ENCODE measurements at regions not wholly inside any gene's neighbourhood (a gene's known extent, or its start where the extent isn't known, plus 50 kb on each side); places are given as distances from the start of the nearest gene placed in this dataset.
"Not testable (repeated sequence)": the region's sequence is repeated elsewhere in the genome, so short reads cannot be mapped to it uniquely, and the experiment has no call there.

DNA sequence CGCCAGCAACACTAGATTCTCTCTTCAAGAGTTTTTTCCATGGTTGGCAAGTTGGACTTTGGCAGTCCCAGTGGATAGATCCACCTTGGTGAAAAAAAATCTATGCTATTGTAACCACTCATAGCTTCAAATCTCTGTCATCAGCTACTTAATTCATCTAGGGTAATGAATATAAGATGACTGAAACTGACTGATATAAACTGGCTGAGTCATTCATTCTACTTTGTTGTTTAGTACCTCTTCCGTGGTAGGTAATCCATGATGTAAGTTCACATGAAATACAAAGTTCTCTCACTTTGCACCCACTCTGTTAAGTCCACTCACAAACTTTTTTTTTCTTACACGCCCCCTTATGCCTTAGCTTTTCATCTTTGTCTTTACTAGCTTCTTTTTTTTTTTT lies 1381.5 kb downstream of the SLITRK5 start:
- no peak for DNase-seq (ENCODE audit: low read depth)

DNA sequence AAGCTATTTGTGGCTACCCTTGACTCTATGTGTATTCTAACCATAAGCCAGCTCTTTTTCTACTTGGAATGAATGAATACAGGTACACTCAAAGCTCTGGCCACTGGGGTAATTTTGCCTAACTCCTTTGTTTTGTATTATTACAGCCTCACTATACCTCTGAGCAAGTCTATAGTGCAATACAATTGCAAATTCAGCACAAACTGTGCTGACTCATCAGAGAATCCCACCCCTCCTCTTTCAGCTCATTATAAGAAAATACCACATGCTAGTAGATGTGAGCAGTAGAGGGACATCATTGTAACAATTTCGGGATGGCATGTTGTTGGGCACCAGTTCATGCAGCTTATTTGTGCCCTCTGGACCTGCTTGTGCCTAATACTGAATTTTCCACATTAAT lies 1382.2 kb downstream of the SLITRK5 start:
- DNase-seq (ENCODE audit: low read depth), result no peak

DNA sequence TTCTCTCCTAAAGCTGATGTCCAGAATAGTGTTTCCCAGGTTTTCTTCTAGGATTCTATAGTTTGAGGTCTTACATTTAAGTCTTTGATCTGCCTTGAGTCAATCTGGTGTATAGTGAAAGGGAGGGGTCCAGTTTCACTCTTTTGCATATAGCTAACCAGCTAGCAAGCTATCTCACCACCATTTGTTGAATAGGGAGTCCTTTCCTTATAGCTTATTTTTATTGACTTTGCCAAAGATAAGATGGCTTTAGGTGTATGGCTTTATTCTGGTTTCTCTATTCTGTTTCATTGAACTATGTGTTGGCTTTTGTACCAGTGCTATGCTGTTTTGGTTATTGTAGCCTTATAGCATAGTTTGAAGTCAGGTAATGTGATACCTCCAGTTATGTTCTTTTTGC lies 1386.1 kb downstream of the SLITRK5 start:
- DNase-seq (ENCODE audit: low read depth), result no peak

DNA sequence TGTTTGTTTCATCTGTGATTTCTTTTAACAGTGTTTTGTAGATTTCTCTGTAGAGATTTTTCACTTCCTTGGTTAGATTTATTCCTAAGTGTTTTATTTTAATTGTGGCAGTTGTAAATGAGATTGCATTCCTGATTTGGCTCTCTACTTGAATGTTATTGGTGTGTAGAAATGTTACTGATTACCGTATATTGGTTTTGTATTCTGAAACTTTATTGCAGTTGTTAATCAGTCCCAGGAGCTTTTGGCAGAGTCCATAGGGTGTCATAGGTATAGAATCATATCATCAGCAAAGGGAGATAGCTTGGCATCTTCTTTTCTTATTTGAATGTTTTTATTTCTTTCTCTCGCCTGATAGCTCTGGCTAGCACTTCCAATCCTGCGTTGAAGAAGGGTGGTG lies 1386.7 kb downstream of the SLITRK5 start:
- DNase-seq (ENCODE audit: low read depth), result no peak

DNA sequence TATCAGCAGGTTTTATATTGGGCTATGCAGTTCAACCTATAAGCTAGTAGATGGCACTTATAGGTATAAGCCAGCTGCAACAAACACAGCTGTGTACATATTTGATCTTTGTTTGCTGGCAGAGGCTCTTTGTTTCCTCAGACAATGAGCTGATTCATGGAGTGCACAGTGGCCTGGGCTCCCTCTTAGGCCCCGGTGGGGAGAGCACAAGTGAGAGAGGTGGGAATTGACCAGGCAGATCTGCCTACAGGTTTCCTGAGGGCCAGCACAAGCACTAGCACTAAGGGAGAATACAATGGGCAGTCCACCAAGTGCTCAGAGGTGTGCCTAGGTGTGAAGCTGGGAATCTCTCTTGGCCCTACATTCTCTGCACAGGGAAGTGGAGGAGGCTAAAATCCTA lies 1390.7 kb downstream of the SLITRK5 start:
- no peak for DNase-seq (ENCODE audit: low read depth)

DNA sequence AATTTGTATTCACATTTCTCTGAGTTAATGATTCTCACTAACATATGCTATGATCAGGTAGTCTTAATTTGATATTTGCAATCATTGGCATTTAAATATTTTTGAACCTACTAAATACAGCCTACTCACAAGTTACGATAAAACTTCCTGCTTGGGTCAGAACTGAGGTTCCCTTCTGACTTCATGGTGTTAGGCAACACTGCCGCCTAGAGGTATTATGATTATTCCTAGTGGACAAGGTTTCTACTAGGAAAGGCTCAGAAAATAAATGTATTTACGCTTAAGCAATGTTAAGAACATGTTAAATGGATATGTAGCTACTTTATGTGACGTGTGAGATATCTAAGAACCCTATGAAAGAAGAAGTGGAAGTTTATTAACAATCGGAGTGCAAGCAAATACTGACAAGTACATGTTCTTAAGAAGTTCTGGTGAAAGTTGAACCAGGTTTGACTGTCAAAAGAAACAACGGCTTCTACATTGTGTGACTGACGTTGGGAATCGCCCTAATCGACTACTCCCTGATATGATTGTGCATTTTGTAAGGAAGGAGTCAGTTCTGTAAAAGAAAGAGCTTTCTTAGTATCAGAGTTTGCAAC lies 1395.8 kb downstream of the SLITRK5 start:
- DNase-seq (ENCODE audit: low read depth), result peak; percentile 77

DNA sequence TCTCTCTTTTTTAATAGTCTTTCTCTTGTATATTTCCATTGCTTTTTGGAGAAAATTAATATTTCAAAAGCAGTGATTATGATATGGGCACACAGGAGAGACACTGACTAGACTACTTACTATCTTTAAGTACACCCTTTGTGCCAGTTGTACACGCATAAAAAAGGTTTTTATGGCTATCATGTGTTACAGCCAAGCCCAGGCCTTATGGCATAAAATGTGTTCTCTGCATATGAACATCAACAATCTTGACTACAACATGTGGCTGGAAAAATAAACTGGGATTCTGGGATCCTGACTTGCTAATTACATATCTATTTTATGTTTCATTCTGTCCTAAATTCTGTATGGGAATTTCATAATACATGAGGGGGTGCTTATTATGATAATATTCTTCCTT lies 1401.8 kb downstream of the SLITRK5 start:
- no peak for DNase-seq (ENCODE audit: low read depth)

DNA sequence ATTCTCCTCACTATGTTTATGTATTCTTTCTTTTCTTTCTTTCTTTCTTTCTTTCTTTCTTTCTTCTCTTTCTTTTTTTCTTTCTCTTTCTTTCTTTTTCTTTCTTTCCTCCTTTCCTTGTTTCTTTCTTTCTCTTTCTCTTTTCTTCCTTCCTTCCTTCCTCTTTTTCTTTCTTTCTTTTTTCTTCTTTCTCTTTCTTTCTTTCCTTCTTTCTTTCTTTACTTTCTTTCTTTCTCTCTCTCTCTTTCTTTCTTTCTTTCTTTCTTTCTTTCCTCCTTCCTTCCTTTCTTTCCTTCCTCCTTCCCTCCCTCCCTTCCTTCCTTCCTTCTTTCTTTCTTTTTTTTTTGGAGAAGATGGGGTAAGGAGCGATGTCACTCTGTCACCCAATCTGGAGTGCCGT lies 1405.5 kb downstream of the SLITRK5 start:
- no peak for DNase-seq (ENCODE audit: low read depth)

DNA sequence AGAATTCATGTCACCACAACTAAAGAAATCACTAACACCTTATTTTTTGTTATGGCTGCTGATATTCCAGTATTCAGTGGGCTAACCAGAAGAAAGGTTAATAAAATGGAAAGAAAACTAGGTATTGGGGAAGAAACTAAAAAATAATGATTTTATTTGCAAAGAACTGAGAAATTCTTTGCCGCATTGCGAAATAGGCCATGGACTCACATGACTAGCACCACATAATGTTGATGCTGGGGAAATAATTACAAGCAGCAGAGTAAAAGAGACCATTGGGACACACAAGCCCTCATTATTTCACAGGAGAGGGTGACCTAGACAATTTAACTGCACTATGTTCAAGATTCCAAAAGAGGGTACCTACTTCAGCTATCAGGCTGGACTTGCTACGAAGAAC lies 1411.5 kb downstream of the SLITRK5 start:
- DNase-seq (ENCODE audit: low read depth), result no peak

DNA sequence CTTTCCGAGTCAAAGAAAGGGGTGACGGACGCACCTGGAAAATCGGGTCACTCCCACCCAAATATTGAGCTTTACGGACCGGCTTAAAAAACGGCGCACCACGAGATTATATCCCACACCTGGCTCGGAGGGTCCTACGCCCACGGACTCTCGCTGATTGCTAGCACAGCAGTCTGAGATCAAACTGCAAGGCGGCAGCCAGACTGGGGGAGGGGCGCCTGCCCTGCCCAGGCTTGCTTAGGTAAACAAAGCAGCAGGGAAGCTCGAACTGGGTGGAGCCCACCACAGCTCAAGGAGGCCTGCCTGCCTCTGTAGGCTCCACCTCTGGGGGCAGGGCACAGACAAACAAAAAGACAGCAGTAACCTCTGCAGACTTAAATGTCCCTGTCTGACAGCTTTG lies 1416.9 kb downstream of the SLITRK5 start:
- not testable (repeated sequence) for DNase-seq (ENCODE audit: low read depth)

DNA sequence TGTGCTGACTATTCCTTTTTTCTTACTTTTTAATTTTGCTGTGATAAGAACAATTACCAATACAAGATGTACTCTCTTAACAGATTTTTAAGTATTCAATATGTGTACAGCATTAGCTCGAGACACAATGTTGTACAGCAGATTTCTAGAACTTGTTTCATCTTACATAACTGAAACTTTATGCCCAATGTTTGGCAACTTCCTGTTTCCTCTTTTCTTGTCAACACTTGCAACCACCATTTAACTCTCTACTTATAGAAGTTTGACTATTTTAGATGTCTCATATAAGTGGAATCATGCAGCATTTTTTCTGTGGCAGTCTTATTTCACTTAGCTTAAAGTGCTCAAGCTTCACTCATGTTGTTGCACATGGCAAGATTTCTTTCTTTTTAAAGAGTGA lies 1426.8 kb downstream of the SLITRK5 start:
- no peak for DNase-seq (ENCODE audit: low read depth)

DNA sequence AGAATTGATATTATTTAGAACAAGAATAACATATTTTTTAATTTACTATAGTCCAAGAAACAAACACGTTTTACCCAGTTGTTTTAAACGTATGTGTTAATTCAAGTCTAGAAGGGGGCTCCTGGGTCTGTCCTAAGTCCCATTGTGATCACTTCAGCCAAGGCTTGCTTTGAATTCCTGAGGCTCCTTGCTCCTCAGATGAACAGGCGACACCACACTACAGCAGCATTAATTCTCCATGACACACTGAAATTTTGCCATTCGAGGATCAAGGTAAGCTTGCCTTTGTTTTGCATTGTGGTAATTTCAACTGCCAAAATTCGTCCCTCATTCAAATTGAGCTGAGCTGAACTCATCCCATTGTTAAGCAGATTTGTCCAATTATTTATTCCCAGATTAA lies 1442.6 kb downstream of the SLITRK5 start:
- DNase-seq (ENCODE audit: low read depth), result no peak

DNA sequence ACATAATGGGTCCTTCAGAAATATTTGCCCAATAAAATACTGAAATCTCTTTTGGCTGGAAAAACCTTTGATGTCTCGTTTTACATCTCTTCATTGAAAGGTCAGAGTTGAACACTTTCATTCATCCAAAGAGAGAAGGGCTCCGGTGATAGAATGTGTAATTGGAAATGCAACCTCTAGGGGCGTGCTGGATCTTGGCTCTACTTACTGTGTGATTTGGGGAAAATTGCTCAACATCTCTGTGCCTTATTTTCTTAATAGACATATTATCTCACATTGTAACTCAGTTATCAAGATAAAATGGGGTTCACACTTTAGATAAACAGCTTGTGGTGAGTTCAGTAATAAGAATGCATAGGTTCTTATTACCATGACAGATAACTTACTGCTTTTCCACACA lies 1444.1 kb downstream of the SLITRK5 start:
- no peak for DNase-seq (ENCODE audit: low read depth)

DNA sequence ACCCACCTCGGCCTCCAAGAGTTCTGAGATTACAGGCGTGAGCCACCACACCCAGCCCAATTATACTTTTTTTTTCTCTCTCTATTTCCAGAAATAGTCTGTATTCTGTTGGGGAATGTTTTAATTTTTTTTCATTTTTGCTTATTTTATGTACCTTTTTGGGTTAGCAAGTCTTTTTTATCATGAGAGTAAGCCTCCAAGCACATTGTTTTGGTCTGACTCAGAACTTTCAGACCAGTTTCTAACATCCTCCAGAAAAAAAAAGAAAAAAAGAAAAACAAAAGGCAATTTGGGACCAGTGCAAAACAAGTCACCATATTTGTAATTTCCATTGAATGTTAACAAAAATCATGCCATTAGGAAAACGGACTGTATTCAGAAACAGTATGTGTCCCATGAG lies 1465.5 kb downstream of the SLITRK5 start:
- peak; percentile 50 for DNase-seq (ENCODE audit: low read depth)

DNA sequence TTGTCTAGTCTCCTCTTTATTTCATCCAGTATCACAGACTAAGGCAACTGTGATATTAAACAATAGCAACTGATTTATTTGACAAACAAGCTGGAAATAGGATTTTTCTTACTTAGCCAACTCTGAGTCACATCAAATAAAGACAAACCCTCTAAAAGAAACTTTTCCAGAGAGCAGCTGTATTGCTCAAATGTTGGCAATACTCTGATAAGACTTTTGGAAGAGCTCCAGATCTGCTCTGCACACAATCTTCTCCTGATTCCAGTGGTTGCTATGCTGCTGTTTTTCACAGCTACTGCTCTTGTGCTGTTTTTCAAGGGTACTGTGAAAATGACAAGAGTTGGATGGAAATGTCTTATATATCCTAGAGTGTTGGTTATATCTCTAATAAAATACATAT lies 1479.2 kb downstream of the SLITRK5 start:
- DNase-seq (ENCODE audit: low read depth), result no peak

DNA sequence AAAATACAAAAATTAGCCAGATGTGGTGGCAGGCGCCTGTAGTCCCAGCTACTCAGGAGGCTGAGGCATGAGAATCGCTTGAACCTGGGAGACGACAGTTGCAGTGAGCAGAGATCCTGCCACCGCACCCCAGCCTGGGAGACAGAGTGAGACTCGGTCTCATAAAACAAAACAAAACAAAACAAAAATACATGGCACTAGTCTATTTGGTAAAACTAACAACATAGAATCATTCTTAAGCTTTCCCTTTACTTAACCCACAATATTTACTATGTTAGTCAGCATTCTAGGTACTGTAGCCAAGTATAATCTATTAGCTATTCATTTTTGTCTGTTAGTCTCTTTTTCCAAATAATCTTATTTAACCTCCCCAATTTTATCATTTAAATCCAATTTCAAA lies 1482.8 kb downstream of the SLITRK5 start:
- peak; percentile 16 for DNase-seq (ENCODE audit: low read depth)

DNA sequence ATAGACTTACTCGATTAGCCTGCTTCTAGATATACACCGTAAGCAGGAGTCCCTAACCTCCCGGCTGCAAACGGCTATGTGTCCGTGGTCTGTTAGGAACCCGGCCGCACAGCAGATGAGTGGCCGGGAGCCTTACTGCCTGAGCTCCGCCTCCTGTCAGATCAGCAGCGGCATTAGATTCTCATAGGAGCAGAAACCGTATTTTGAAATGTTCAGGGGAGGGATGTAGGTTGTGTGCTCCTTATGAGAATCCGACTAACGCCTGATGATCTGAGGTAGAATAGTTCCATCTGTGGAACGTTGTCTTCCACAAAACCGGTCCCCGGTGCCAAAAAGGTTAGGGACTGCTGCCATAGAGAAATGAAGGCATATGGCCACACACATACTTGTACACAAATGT lies 1491.9 kb downstream of the SLITRK5 start:
- no peak for DNase-seq (ENCODE audit: low read depth)

DNA sequence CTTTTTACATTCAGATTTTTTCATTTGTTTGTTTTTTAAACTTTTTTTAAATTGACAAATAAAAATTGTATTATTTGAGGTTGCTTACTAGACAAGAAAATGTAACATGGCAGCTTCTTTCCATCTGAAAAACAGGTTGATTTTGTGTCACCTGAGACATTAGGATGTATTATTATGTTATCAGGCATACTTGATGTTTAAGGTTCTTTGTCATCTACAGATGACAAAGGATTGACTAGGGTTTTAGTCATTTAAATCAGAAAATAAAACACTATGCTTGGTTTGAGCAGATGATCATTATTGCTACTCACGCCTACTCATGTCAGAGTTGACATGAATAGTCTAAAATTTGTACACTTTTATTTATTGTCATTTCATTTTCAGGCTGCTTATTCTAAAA lies 1494.5 kb downstream of the SLITRK5 start:
- no peak for DNase-seq (ENCODE audit: low read depth)

DNA sequence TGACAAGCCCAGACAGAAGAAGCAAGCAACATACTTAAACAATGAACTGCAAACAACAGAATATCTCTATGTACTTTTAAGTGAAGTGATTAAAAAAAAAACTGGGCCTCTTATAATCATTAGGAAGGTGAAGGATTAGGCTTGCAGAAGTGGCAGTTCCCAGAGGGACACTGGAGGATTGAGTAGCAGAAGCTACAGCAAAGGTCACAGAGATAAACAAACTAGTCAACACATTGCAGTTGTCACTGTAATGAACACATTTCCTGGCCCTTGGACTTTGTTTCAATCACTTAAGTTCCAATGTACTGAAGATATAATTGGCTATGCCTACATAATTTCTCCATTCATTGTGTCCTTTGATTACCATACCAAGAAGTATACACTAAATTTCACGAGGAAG lies 1498.8 kb downstream of the SLITRK5 start:
- no peak for DNase-seq (ENCODE audit: low read depth)

DNA sequence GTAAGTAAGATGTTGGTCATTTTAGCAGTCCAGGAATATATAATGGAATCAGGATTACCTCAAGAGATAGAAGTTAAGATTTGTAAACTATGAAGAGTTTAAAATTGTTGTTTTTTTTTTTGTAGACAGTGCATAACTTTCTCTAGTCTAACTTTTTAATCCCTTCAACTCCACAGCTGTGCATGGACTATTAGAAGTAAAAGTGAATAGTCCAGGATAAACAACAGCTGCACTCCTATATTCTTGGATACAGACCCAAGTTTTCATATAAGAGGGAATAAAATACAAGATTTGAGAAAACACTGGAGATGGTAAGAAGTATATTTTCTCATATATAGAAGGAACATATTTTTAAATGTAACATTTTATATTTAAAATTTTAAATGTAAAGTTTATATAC lies 1509.9 kb downstream of the SLITRK5 start:
- DNase-seq (ENCODE audit: low read depth), result no peak

DNA sequence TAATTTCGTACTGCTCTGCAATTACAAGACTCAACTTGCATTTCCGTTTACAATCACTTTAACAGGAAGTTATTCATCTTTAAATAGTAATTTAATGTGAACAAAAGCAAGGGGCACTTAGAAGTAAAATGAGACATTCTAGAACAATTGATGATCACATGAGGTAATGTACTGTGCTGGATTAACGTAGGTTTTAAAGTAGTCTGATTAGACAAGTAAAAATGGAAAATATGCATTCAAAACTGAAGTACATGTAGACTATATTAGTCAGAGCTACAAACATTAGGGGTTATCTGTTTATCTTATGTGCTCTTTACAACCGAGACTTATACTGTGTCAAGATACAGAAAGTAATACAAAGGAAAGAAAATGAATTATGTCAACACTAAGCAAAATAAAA lies 1528.0 kb downstream of the SLITRK5 start:
- peak; percentile 75 for DNase-seq (ENCODE audit: low read depth)

DNA sequence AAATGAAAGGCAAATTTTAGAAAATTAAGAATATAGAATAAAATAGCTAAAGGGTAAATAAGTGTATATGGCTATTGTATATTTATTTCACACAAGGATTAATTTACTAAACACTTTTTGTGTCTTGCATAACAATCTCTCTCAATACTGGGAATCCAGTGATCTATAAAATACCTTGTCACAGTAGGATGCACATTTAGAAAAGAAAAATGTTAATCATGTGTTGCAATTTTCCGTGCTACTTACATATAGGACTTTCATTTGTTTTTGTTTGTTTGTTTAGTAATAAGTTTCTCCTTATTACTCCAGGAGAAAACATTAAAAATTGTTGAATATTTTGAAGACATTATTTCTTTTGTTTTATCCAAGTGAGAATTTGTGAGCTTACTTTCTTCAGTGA lies 1533.3 kb downstream of the SLITRK5 start:
- no peak for DNase-seq (ENCODE audit: low read depth)

DNA sequence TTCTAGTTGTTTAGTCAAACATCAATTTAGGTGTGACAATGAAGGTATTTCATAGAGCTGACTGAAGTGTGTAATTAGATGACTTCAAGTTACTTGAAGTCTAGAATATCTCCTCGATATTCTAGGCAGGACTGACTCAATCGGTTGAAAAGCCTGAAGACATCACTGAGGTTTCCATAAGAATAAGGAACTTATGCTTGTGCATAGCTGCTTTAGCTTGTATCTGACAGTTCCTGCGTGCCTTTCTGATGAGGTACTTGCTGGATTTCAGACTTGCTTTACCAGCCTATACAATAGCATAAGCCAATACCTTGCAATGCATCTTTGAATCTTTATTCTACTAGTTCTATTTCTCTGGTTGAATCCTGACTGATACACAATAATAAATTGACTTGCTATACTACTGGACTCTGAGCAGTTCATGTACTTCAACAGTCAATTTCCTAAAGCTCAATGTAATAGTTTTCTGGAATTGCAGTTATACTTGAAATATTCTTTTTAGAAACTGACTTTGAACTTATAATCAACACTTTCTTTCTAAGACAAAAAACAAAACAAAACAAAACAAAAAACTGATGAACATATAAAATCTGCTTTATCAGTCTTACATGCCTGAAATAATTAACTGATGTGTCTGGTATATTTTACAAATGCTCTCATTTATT lies 1534.8 kb downstream of the SLITRK5 start:
- peak; percentile 86 for DNase-seq (ENCODE audit: low read depth)

DNA sequence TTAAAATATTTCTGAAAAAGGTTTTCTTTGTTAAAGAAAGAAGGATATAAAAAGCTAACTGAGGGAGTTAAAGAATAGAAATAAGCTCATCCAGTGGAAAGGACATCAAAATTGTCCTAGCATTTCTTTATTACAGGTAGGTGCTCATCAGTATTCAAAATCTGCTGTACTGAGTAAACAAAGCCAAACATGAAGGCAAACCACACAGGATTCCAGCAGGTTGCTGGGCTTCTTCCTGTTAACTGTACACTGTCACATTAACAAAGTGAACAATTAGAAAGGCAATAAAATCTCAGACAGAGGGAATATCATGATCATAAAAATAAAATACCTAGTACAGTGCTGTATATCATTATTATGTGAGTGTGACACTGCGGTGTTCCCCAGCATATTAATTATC lies 1541.0 kb downstream of the SLITRK5 start:
- no peak for DNase-seq (ENCODE audit: low read depth)

All from ELR (cell line).